GM12875 (cell line): ENCODE measurements at regions not wholly inside any gene's neighbourhood (a gene's known extent, or its start where the extent isn't known, plus 50 kb on each side); places are given as distances from the start of the nearest gene placed in this dataset.

Experiments
- H3K4me3 ChIP-seq: one replicate; pipeline ENCODE4 v1.5.1; 2011; ENCODE audit warnings: low read depth, low read length, control low read depth
- TF ChIP-seq, protein P1 (sequence below): IDR thresholded peaks from 2 replicates; pipeline ENCODE4 v1.5.1; 2011; ENCODE audit warnings: low read depth, mild to moderate bottlenecking, control low read depth, inconsistent platforms, low read length, moderate library complexity, borderline replicate concordance; ENCODE audit not compliant: insufficient read depth

GRCh38 chr4:57607566-57608180 lies 497.5 kb upstream of the IGFBP7 start:
- TF ChIP-seq, protein P1, sequence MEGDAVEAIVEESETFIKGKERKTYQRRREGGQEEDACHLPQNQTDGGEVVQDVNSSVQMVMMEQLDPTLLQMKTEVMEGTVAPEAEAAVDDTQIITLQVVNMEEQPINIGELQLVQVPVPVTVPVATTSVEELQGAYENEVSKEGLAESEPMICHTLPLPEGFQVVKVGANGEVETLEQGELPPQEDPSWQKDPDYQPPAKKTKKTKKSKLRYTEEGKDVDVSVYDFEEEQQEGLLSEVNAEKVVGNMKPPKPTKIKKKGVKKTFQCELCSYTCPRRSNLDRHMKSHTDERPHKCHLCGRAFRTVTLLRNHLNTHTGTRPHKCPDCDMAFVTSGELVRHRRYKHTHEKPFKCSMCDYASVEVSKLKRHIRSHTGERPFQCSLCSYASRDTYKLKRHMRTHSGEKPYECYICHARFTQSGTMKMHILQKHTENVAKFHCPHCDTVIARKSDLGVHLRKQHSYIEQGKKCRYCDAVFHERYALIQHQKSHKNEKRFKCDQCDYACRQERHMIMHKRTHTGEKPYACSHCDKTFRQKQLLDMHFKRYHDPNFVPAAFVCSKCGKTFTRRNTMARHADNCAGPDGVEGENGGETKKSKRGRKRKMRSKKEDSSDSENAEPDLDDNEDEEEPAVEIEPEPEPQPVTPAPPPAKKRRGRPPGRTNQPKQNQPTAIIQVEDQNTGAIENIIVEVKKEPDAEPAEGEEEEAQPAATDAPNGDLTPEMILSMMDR: no peak
- no peak overlapping the region for H3K4me3 ChIP-seq

DNA sequence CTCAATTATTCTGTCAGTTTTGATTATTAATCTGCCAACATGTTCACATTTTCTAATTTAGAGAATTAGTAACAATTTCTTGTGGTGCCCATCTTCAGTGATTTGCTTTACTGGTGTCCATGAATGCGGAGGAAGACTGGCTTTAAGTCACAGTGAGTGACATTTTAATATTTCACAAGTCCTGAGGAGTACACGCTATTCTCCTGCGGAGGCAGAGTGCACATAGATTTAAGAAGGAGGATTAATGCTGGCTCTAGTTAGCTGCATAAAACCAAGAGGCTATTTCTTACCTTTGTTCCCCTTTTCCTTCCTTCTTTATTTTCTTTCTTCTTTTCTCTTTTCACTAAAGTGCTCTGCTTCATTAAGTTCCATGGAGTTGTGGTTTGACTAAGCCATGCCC lies 495.2 kb upstream of the IGFBP7 start:
- H3K4me3 ChIP-seq: no peak overlapping the region
- TF ChIP-seq, protein P1: no peak

DNA sequence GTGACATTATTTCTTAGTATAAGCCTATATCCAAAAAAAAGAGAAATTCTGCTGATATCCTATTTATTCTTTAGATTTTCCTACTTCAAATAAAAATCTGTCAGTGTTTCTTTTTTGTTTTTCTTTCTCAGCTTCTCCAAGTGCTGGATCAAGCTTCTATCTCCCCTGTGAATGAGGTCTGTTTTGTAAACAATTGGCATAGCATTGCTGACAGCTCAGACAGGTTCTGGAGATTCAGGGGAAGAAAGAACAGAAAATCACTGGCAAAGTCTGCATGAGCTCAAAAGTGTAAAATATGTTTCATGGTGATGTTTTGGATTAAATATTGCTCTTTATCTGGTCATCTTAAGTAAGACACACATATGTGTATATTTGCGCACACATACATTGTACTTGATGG lies 492.0 kb upstream of the IGFBP7 start:
- H3K4me3 ChIP-seq: no peak overlapping the region
- TF ChIP-seq, protein P1: no peak

- TF ChIP-seq, protein P1: no peak
- H3K4me3 ChIP-seq: no peak overlapping the region
These were observed 480.9 kb upstream of the IGFBP7 start for GRCh38 chr4:57591073-57591472.

DNA sequence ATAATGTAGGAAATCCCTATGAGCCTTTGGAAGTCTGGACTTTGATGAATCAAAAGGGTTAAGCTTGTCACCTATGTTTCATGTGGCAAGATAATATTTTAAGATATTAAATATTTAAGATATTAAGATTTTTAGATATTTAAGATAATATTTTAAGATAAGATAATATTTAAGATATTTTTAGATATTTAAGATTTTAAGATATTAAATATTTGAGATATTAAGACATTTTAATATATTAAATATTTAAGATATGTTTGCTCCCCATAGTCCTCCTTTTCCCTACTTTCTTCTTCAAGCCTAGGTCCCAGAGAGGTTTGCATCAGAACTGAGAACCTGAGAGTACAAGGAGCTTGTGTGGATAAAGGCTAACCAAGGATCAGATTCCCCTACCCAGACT lies 478.4 kb upstream of the IGFBP7 start:
- TF ChIP-seq, protein P1: no peak

GRCh38 chr4:57580710-57581599 lies 470.8 kb upstream of the IGFBP7 start:
- TF ChIP-seq, protein P1: no peak
- H3K4me3 ChIP-seq: no peak overlapping the region

More for the DNA sequence above, 478.4 kb upstream of the IGFBP7 start:
- H3K4me3 ChIP-seq: no peak overlapping the region

GRCh38 chr4:57575426-57575825 lies 465.2 kb upstream of the IGFBP7 start:
- TF ChIP-seq, protein P1: no peak
- no peak overlapping the region for H3K4me3 ChIP-seq
